Gastrocnemius medialis (tissue), 4 donors: ENCODE measurements at regions not wholly inside any gene's neighbourhood (a gene's known extent, or its start where the extent isn't known, plus 50 kb on each side); places are given as distances from the start of the nearest gene placed in this dataset.

Experiments
- CTCF ChIP-seq, 5 experiments: fragments of 450-650 bp in 3 of 5; fragments of 200-600 bp in 2 of 5; sonication (generic) in 2 of 5; IDR thresholded peaks in 4 of 5; conservative IDR thresholded peaks in 1 of 5; 1 replicate in 4 of 5; 2 replicates in 1 of 5; pipeline ENCODE4 v1.5.1; 2016 to 2019; ENCODE audit warnings: antibody characterized with exemption in 5 of 5, mild to moderate bottlenecking in 3 of 5, moderate library complexity in 3 of 5
- POLR2A ChIP-seq, 2 donors: fragments of 450-650 bp; IDR thresholded peaks; one replicate each; pipeline ENCODE4 v1.6.1; 2017; ENCODE audit warnings: antibody characterized with exemption in 2 of 2, mild to moderate bottlenecking in 2 of 2, moderate library complexity in 2 of 2

GRCh38 chr2:4140281-4140970, 437.1 kb downstream of the DCDC2C start:
- TF ChIP-seq POLR2A (IDR thresholded peaks at IDR 0.05) (no peak), CTCF (IDR thresholded peaks at IDR 0.05 in 4 of 5, conservative IDR thresholded peaks at IDR 0.05 in 1 of 5) (no peak)
